ENCODE measurements at regions not wholly inside any gene's neighbourhood (a gene's known extent, or its start where the extent isn't known, plus 50 kb on each side); places are given as distances from the start of the nearest gene placed in this dataset.

GRCh38 chr9:106616851-106617345 lies 246.1 kb upstream of the ZNF462 start:
- no peak for TF ChIP-seq FOXM1 (IDR thresholded peaks at IDR 0.05; ENCODE audit: borderline replicate concordance)
- no peak for TF ChIP-seq SUZ12 (IDR thresholded peaks at IDR 0.05)
- TF ChIP-seq HDGF (IDR thresholded peaks at IDR 0.05; ENCODE audit: borderline replicate concordance): no peak
- no peak for TF ChIP-seq L3MBTL2 (conservative IDR thresholded peaks at IDR 0.05)
- no peak for TF ChIP-seq SP1 (IDR thresholded peaks at IDR 0.05)
- no peak for TF ChIP-seq FOXK2 (IDR thresholded peaks at IDR 0.05)
- TF ChIP-seq ZNF384 (IDR thresholded peaks at IDR 0.05): no peak
- no peak for TF ChIP-seq BHLHE40 (IDR thresholded peaks at IDR 0.05; ENCODE audit: borderline replicate concordance)
